Psoas muscle (tissue), 7 donors: ENCODE measurements at regions not wholly inside any gene's neighbourhood (a gene's known extent, or its start where the extent isn't known, plus 50 kb on each side); places are given as distances from the start of the nearest gene placed in this dataset.

Experiments used
- ATAC-seq, 4 donors: fragments of 200-7000 bp; cut with Tn5 transposase; one replicate each; pipeline ENCODE4 v1.9.1; 2020; ENCODE audit warnings: moderate library complexity in 3 of 4, mild to moderate bottlenecking in 2 of 4
- DNase-seq, 2 donors: peaks; one replicate each; pipeline ENCODE4 v3.0.0-alpha.2; 2020
- H3K27ac ChIP-seq: fragments of 200-600 bp; one replicate; pipeline ENCODE4 v1.8.0; 2022
- H3K27me3 ChIP-seq, 3 donors: fragments of 200-600 bp in 1 of 3; one replicate each; pipeline versions ENCODE4 v1.6.1 to v1.8.0; 2013 to 2022; ENCODE audit warnings: low read length in 2 of 3, mild to moderate bottlenecking in 2 of 3, moderate library complexity in 1 of 3; ENCODE audit not compliant: insufficient read depth in 3 of 3
- H3K36me3 ChIP-seq, 2 donors: fragments of 200-600 bp in 1 of 2; one replicate each; pipeline versions ENCODE4 v1.6.1 to v1.8.0; 2013 to 2022; ENCODE audit warnings: low read depth in 1 of 2, mild to moderate bottlenecking in 1 of 2, moderate library complexity in 1 of 2; ENCODE audit not compliant: insufficient read depth in 1 of 2
- H3K4me1 ChIP-seq: fragments of 200-600 bp; one replicate; pipeline ENCODE4 v1.8.0; 2022
- H3K4me3 ChIP-seq: fragments of 200-600 bp; one replicate; pipeline ENCODE4 v1.8.0; 2022; ENCODE audit warnings: mild to moderate bottlenecking
- H3K9me3 ChIP-seq: fragments of 200-600 bp; one replicate; pipeline ENCODE4 v1.8.0; 2022
- WGBS, 3 donors: extraction: QIAGEN DNeasy Blood & Tissue Kit; methylation state at CpG; one replicate each; pipeline versions ENCODE4 v1.1.6 to v1.1.7; 2013; 5-methylcytosine and 5-hydroxymethylcytosine counted together
- intact Hi-C, 2 donors: fragments of 100-400 bp; cut with DNase I; formaldehyde crosslinking; loops; one replicate each; pipeline versions ENCODE4 v1.11.0 to v1.14.2; 2022
- TF ChIP-seq, protein P1 (sequence below): fragments of 200-600 bp; IDR thresholded peaks from one replicate; pipeline ENCODE4 v1.8.0; 2022; ENCODE audit warnings: antibody characterized with exemption
- donor health status: healthy with polysubstance abuse.
- donor health status: DM: no; HTN: no; CAD: no; lungs with moderate emphysema.
- donor health status: Bipolar disorder and iron deficiency.
- donor health status: healthy.
- donor health status: DM: yes; HTN: yes; CAD: no.
- donor health status: DM: no; HTN: no; CAD: no.
- donor health status: DM: yes; HTN: yes; CAD: no.

GRCh38 chr18:29321561-29321960 lies 1144.6 kb upstream of the CDH2 start:
- ATAC-seq, result no peak
- Histone ChIP-seq H3K36me3 (no peaks in the 10 kb centered on the region), H3K9me3 (no peaks in the 10 kb centered on the region), H3K27ac (no peak overlapping the region), H3K27me3 (no peaks in the 10 kb centered on the region), H3K4me1 (no peaks in the 10 kb centered on the region), H3K4me3 (no peak overlapping the region)
- DNase-seq, result no peak
- WGBS, 3 donors, result 71 to 80% (median 76%) methylated on average over 1 of the region's 1 CpG
- intact Hi-C loops, result no loop called here
- TF ChIP-seq, protein P1, sequence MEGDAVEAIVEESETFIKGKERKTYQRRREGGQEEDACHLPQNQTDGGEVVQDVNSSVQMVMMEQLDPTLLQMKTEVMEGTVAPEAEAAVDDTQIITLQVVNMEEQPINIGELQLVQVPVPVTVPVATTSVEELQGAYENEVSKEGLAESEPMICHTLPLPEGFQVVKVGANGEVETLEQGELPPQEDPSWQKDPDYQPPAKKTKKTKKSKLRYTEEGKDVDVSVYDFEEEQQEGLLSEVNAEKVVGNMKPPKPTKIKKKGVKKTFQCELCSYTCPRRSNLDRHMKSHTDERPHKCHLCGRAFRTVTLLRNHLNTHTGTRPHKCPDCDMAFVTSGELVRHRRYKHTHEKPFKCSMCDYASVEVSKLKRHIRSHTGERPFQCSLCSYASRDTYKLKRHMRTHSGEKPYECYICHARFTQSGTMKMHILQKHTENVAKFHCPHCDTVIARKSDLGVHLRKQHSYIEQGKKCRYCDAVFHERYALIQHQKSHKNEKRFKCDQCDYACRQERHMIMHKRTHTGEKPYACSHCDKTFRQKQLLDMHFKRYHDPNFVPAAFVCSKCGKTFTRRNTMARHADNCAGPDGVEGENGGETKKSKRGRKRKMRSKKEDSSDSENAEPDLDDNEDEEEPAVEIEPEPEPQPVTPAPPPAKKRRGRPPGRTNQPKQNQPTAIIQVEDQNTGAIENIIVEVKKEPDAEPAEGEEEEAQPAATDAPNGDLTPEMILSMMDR, result no peak

GRCh38 chr18:29313312-29313711 lies 1136.4 kb upstream of the CDH2 start:
- no peaks in the 10 kb centered on the region for H3K9me3 ChIP-seq
- H3K36me3 ChIP-seq, result no peaks in the 10 kb centered on the region
- no peak overlapping the region for H3K4me3 ChIP-seq
- DNase-seq (no peak), ATAC-seq (no peak)
- TF ChIP-seq, protein P1, result no peak
- H3K27ac ChIP-seq, result no peak overlapping the region
- intact Hi-C loops, result no loop called here
- no peaks in the 10 kb centered on the region for H3K4me1 ChIP-seq
- H3K27me3 ChIP-seq, result no peaks in the 10 kb centered on the region
- WGBS, 3 donors, result 73 to 77% (median 73%) methylated on average over 1 of the region's 1 CpG

DNA sequence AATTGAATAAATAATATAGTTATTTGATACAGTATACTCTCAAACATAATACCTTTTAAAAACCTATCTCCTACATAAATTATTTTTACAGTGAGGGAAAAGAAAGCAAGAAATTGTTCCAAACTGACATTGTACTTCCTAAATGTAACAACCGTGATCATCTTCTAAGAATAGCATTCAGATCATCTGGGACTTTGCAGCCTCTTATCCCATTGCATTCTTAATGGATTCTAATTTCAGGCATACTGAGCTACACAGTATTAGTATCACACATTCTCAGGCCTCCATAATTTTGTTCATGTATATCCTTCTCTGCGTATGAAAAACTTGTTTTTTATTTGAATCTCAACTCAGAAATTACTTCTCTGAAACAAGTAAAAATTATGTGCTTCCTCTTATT lies 1134.7 kb upstream of the CDH2 start:
- Histone ChIP-seq H3K27me3 (no peaks in the 10 kb centered on the region), H3K36me3 (no peaks in the 10 kb centered on the region), H3K9me3 (no peaks in the 10 kb centered on the region), H3K27ac (no peak overlapping the region), H3K4me3 (no peak overlapping the region), H3K4me1 (no peaks in the 10 kb centered on the region)
- TF ChIP-seq, protein P1, result no peak
- DNase-seq (no peak), ATAC-seq (no peak)
- 57 to 62% (median 58%) methylated on average over 2 of the region's 2 CpGs for WGBS, 3 donors
- intact Hi-C loops, result no loop called here

- DNase-seq (no peak), ATAC-seq (no peak)
- Histone ChIP-seq H3K4me1 (no peaks in the 10 kb centered on the region), H3K27ac (no peak overlapping the region), H3K4me3 (no peak overlapping the region), H3K36me3 (no peaks in the 10 kb centered on the region), H3K27me3 (no peaks in the 10 kb centered on the region), H3K9me3 (no peaks in the 10 kb centered on the region)
- intact Hi-C loops, result no loop called here
- WGBS, 3 donors, result 17 to 32% (median 17%) methylated on average over 1 of the region's 1 CpG
- TF ChIP-seq, protein P1, result no peak
Measured at GRCh38 chr18:29309366-29309765, 1132.4 kb upstream of the CDH2 start.

GRCh38 chr18:29307982-29308381 lies 1131.1 kb upstream of the CDH2 start:
- intact Hi-C loops, result no loop called here
- DNase-seq (no peak), ATAC-seq (no peak)
- 60 to 73% (median 72%) methylated on average over 1 of the region's 1 CpG for WGBS, 3 donors
- no peak overlapping the region for H3K4me3 ChIP-seq
- TF ChIP-seq, protein P1, result no peak
- no peaks in the 10 kb centered on the region for H3K4me1 ChIP-seq
- H3K9me3 ChIP-seq, result no peaks in the 10 kb centered on the region
- no peaks in the 10 kb centered on the region for H3K27me3 ChIP-seq
- H3K36me3 ChIP-seq, result no peaks in the 10 kb centered on the region
- H3K27ac ChIP-seq, result no peak overlapping the region
